Loucy (cell line): ENCODE measurements at regions not wholly inside any gene's neighbourhood (a gene's known extent, or its start where the extent isn't known, plus 50 kb on each side); places are given as distances from the start of the nearest gene placed in this dataset.

ENCODE experiments used
- EZH2phosphoT487 ChIP-seq: fragments of 200-600 bp; IDR thresholded peaks from 2 replicates; pipeline ENCODE4 v1.6.1; 2018; ENCODE audit warnings: antibody characterized with exemption, mild to moderate bottlenecking, moderate library complexity, borderline replicate concordance
- TF ChIP-seq, protein P1 (sequence below): fragments of 200-600 bp; sonication (generic); conservative IDR thresholded peaks from 2 replicates; pipeline ENCODE4 v1.5.1; 2014; ENCODE audit warnings: mild to moderate bottlenecking, antibody characterized with exemption, low read length

DNA sequence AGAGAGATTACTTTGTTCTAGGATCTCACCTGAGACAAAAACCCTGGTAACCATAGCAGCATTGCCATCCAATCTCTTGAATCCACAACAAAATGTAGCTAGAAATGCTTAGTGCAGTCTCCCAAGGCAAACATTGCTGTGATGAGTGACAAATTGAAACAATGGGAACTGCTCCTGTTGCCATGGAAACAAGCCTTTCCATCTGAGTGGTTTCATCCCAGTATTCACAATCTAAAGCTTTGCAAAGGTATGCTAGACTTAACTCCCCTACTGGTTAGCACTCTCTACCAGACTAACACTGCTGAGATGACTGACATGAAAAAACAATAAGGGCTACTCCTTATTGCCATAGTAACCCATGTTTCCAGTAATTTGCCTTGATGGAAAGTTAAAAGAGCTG is 172.6 kb upstream of the CNTN3 start:
- TF ChIP-seq, protein P1, sequence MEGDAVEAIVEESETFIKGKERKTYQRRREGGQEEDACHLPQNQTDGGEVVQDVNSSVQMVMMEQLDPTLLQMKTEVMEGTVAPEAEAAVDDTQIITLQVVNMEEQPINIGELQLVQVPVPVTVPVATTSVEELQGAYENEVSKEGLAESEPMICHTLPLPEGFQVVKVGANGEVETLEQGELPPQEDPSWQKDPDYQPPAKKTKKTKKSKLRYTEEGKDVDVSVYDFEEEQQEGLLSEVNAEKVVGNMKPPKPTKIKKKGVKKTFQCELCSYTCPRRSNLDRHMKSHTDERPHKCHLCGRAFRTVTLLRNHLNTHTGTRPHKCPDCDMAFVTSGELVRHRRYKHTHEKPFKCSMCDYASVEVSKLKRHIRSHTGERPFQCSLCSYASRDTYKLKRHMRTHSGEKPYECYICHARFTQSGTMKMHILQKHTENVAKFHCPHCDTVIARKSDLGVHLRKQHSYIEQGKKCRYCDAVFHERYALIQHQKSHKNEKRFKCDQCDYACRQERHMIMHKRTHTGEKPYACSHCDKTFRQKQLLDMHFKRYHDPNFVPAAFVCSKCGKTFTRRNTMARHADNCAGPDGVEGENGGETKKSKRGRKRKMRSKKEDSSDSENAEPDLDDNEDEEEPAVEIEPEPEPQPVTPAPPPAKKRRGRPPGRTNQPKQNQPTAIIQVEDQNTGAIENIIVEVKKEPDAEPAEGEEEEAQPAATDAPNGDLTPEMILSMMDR = no peak
- TF ChIP-seq EZH2phosphoT487 = no peak
